H1 (cell line): ENCODE measurements at regions not wholly inside any gene's neighbourhood (a gene's known extent, or its start where the extent isn't known, plus 50 kb on each side); places are given as distances from the start of the nearest gene placed in this dataset.

ENCODE experiments used
- CREB1 ChIP-seq: IDR thresholded peaks from 2 replicates; pipeline ENCODE4 v1.6.1; 2012; ENCODE audit warnings: inconsistent platforms
- CTCF ChIP-seq, 3 experiments: IDR thresholded peaks; 1 replicate in 2 of 3; 2 replicates in 1 of 3; pipeline versions ENCODE4 v1.5.1 to v1.6.1; 2011; ENCODE audit warnings: low read length in 3 of 3, mild to moderate bottlenecking in 3 of 3, inconsistent platforms in 2 of 3, low read depth in 1 of 3, moderate library complexity in 1 of 3; ENCODE audit not compliant: insufficient read depth in 1 of 3; ENCODE audit errors: control extremely low read depth in 1 of 3
- POLR2A ChIP-seq, 2 experiments: IDR thresholded peaks; 1 replicate in 1 of 2; 2 replicates in 1 of 2; pipeline ENCODE4 v1.6.1; 2011; ENCODE audit warnings: low read depth in 2 of 2, low read length in 2 of 2, mild to moderate bottlenecking in 2 of 2; ENCODE audit errors: control extremely low read depth in 1 of 2
- TEAD4 ChIP-seq: IDR thresholded peaks from 2 replicates; pipeline ENCODE4 v1.6.1; 2012; ENCODE audit warnings: low read depth, low read length, inconsistent platforms, mixed read lengths
- ZNF274 ChIP-seq: IDR thresholded peaks from 2 replicates; pipeline ENCODE4 v1.7.0; 2012; ENCODE audit warnings: low read length, borderline replicate concordance; ENCODE audit errors: extremely low read depth
- TF ChIP-seq, protein P1 (sequence below): IDR thresholded peaks from 2 replicates; pipeline ENCODE4 v1.6.1; 2011; ENCODE audit warnings: low read length, improper control_type of control experiment

DNA sequence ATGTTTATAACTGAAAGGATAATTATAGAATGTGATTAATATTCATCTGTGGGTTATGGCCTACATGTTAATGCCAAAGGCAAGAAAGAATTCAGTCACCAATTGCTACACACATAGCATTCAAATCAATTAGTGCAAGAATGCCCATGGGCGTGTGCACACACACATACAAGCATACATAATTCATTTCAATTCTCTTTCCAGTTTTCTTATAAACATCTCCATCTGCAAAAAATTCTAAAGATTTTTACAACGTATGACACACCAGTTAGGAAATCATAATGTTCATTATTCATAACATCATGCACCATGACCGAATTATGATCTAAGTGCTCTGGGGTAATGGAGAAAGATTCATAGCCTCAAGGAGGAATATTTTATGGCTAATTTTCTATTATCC lies 111.0 kb upstream of the ADTRP start:
- TF ChIP-seq CTCF (IDR thresholded peaks at IDR 0.05; ENCODE audit: control extremely low read depth in 1 of 3, insufficient read depth in 1 of 3, low read depth in 1 of 3, low read length in 3 of 3) (no peak), TEAD4 (no peak), POLR2A (IDR thresholded peaks at IDR 0.05; ENCODE audit: control extremely low read depth in 1 of 2, low read depth in 2 of 2, low read length in 2 of 2) (no peak), ZNF274 (no peak), CREB1 (no peak)
- TF ChIP-seq, protein P1, sequence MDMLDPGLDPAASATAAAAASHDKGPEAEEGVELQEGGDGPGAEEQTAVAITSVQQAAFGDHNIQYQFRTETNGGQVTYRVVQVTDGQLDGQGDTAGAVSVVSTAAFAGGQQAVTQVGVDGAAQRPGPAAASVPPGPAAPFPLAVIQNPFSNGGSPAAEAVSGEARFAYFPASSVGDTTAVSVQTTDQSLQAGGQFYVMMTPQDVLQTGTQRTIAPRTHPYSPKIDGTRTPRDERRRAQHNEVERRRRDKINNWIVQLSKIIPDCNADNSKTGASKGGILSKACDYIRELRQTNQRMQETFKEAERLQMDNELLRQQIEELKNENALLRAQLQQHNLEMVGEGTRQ: no peak
